ENCODE measurements at regions not wholly inside any gene's neighbourhood (a gene's known extent, or its start where the extent isn't known, plus 50 kb on each side); places are given as distances from the start of the nearest gene placed in this dataset.

DNA sequence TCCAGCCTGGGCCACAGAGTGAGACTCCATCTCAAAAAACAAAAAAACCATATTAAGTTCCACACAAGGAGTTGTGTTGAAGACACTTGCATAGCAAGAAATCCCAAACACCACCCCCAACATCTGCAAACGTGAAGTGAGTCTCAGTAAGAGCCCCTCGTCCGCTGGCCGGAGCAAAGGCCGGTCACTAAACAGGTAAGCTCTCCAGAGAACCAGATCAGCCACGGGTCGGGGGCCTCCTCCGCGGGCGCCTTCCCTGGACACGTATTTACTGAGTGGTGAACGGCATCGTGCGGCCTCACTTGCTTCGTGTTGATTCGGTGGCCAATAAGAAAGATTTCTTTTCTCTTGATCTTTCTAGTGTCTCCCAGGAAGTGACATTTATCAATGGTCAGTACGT lies 93.6 kb downstream of the MRPL36 start:
- DNase-seq: no peak

DNA sequence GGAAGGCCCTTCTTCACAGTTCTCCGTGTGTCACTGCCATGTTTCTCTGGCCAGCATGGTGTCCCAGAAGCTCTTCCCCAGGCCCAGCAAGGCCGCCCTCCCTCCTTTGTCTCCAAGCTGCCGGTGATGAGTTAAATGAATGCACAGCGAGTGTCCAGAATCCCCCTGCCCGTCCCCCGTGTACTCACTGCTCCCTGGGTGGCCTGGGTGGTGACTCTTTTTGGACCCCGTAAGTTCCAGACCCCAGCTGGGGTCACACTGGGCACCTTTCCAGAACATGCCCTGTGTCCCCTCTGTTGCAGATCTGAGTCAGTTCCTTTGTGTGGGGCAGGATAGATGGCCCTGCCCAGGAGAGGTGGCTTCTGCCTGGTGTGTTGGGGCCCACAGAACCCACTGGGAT lies 95.0 kb downstream of the MRPL36 start:
- DNase-seq: no peak

DNA sequence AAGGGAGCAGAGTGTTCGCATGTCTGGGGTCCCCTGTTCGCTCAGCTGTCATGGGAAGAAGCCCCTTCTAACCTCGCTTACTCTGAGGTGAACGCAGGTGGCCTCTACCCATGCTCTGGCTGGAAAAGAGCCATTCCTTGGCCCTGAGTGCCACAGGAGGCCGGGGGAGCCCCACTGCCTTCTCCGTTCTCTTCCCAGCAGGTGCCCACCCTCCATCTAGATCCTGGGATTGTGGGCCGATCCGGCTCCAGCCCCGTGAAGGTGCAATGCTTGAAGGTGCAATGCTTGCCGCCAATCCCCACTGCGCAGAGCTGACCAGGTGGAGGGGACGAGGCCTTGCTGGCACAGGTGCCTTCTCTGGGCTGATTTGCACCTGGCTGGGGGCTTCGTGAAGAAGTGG lies 95.4 kb downstream of the MRPL36 start:
- DNase-seq: no peak

DNA sequence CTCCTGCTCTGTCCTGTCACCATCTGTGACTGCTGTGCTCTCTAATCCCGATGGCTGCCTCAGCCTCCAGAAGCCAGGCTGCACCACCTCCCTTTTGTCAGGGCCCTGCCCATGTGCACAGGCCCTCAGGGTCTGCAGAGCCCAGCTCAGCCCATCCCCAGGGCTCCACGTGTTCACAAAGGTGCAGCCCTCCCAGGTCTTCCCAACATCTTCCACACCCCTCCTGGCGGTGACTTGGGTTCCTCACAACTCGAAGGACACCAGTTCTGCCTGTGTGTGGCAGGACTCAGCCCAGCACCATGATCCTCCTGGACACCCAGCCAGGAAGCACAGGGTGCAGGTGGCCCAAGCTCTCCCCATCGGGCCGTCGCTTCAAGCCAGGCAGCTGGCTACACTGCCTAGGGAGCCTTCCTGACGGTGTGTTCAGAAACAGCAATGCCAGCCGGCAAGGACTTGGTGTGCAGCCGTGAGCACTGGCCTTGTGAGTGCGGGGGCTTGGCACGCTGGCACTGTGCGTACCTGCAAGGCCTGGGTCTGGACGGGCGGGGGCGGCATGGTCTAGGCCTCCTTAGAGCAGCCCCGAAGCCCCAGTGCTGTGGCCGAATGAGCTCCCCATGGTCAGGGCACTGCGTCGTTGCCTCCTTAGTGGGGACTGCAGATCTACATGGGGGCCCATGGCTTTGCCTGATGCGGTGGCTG lies 96.1 kb downstream of the MRPL36 start:
- no peak for DNase-seq

DNA sequence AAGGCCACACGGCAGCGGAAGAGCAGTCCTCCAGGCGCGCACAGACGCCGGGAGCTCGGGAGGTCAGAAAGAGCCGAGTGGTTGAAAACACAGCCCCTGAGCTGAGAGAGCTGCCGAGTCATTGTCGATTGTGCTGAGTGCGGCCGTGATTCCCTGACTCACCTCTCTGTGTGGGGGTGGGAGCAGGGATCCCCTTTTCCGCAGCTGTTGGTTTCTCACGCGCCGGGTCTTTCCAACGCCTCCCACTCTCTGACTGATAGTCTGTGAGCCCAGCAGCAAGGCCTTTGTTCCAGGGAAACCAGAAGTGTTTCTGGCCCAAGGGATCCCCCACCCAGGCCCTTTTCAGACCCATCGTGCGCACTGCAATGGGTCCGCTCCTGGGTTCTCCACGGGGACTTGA lies 97.3 kb downstream of the MRPL36 start:
- DNase-seq: no peak

DNA sequence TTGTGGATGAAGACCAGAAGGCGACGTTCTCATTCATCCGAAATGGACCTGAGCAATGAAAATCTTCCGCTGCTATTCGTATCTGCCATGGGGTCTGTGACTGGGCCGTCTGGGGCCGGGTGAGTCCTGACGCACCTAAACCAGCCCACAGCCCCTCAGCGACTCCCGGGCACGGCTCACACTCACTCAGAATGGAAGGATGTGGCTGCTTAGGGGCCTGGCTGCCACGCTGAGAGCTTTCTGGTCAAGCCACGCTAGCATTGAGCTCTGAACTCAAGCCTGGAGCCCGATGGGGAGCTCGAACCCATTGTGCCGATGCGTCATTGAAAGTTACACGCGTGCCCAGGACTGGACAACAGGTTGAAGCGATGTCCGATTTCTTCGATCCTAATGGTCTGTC lies 97.8 kb downstream of the MRPL36 start:
- no peak for DNase-seq

DNA sequence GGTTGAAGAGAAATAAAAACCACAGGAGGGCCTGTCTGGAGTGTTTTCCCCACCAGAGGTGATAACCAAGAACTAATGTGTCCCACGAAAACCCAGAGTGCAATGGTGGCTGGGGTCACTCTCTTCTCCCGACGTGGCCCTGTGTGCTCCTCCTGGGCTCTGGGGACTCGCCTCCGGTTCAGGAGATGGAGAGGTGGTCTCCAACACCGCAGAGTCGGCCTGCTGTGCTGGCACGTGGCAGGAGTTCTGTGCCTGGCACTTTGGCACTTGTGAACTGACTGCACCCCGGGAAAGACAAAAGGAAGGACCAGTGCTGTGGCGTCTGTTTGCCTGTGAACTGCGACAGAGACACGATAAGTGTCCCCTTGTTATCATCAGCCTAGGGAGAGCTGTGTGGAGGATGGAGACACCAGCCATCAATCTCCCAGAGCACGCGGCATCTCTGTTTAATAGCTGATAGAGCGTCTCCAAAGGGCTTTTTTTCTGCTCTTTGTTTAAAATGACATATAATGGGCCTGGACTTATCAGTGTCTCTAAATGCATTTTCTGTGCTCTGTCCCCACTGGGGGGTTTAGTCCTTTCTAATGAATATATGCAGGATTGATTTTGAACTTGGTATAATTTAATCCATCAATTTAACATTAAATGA lies 98.3 kb downstream of the MRPL36 start:
- DNase-seq: no peak

DNA sequence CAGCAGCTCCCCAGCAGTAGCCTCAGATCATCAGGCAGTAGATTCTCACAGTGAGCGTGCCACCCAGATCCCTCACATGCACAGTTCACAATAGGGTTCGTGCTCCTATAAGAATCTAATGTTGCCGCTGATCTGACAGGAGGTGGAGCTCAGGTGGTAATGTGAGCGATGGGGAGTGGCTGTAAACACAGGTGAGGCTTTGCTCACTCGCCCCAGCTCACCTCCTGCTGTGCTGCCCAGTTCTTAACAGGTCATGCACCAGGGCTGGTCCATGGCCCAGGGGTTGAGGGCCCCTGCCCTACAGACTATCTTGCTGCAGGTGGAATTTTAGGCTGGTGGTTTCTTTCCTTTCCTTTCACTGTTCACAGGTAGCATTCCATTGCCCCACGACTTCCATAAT lies 100.2 kb downstream of the MRPL36 start:
- no peak for DNase-seq

DNA sequence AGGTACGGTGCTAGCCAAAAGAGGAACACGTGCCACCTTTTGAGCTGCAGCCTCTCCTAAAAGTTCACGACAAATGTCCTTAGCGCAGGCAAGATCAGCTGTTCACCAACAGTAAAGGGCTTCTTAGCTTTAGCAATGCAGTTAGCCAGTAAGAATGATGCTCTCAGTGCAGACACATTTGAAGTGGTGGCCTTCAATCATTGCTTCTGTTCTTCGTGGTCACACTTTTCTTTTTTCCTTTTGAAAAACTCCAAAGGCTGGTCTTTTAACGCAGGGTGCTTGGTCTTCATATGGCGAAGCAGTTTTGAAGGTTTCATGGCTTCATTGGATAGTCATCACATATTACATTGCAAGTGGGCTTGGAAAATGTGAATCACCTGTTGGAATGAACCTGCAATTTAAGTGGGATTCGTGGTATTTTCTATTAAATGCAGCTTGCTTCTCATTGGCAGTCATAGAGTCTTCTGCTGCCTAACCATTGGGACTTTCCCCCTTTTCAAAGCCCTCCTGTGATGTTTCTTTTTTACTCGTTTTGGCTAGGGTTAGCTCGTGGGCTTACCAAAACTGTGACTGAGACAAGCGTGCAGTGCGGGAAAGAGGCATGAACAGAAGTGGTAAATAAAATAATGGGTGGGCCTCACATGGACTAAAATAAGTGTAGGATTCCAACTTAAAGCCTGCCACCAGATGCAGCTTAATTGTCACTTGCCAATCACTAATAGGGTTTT lies 100.9 kb downstream of the MRPL36 start:
- DNase-seq: no peak

DNA sequence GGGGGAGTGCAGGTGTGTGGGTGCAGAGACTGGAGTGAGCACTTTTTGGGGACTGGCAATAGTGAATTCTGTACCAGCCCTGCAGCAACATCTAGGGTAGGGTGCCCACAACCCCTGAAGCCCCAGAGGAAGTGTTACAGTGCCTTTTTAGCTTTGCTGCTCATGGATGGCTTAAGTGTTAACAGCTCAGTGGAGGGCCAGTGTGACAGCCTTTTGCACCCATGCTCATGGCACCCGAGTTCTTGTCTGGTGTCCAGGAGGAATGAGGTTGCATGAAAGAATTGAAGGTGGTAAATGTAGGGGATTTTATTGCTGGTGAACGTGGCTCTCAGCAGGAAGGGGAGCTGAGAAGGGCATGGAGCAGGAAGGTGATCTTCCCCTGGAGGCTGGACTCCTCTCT lies 107.3 kb downstream of the MRPL36 start:
- no peak for DNase-seq

DNA sequence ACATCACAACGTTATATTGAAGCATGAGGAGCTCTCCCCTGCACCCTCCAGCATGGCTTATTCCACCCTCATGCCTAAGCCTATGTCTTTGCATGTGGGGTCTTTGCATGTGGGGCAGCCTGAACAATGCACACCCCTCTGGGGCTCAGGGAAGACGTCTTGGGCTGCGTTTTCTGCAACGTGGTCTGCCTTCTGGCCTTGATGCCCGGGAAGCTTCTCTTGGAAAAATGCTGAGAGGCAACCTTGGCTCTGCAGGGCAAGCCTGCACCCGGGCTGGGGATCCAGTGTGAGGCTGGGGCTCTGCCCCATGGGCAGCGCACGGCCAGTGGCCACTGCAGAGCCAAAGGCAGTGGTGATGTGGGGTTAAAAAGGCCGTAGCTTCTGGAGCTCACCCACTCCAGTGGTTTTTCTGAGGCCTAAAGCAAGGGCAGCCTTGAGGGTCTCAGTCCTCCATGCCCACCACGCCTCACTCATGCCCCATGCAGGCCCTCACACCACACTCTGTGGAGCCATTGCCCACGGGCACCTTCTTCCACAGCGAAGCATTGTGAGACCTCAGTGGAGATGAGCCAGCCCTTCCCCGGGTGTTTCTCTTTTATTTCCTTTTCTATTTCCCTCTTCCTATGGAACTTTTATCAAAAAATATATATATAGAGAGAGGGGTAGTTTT lies 112.2 kb downstream of the MRPL36 start:
- DNase-seq: no peak

DNA sequence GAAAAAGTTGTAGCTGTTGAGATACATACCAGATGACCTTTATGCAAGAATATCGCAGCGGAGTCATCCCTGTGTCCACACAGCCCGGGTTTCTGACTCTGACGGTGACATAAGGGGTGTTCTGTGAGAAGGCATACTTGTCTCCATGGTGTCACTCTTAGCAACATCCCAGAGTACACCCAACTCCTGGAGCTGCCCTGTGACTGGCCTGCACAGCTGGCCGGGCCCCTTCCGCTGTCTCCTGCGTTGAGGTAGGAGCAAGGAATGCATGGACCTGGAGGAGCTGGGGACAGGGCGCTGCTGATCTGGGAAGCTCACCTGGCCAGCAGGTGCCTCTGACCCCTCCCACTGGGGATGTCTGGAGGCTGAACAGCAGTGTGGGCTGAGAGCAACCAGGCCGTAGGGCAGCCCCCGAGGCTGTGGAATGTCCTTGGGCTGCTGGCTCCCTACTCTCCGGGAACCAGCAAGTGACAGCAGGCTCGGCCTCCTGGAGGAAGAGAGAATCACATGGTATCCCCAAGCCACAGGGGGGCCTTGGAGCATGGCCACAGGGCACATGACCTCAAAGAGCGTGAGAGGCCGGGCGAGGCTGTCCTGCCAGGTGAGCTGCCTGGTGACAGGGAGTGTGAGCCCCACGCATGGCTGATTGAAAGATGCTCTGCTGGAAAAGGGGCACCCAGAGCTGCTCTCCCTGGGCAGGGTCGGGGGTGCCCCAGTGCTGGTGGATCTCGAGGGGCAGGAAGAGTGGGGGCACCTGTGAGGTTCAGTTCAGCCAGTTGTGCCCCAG lies 113.4 kb downstream of the MRPL36 start:
- DNase-seq: no peak

DNA sequence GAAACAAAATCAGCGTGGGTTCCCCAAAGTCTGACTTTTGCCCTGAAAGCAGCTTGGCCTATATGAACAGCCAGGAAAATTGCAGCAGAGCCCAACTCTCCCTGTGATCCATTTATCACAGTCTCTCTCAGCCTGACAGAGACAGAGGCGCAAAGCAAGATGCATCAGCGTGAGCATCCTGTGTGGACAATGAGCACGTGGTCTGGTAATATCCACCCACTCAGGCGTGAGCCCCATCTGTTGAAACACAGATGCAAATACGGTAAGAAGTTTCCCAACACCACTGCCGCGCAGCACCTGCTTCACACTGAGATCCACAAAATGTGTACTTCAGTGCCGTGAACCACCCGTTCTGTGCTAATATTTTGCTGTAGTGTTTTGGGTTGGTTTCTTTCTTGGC lies 114.6 kb downstream of the MRPL36 start:
- no peak for DNase-seq

DNA sequence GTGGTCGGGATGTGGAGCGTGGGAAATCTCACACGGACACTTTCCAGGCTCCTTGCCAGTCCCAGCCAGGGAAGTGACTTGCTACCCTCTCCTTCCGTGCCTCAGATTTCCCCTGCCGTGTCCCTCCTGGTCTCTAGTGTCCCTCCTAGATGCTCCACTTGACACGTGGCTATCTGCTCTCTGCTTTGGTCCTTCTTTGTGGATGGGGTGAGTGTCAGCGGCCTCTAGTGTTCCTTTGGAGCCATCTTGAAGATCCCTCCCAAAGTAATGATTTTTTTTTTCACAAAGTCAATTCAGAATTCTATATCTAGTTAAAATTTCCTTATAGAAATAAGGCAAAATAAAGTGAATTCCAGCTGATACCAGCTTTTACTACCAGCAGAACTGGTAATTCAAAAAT lies 117.7 kb downstream of the MRPL36 start:
- DNase-seq: no peak

DNA sequence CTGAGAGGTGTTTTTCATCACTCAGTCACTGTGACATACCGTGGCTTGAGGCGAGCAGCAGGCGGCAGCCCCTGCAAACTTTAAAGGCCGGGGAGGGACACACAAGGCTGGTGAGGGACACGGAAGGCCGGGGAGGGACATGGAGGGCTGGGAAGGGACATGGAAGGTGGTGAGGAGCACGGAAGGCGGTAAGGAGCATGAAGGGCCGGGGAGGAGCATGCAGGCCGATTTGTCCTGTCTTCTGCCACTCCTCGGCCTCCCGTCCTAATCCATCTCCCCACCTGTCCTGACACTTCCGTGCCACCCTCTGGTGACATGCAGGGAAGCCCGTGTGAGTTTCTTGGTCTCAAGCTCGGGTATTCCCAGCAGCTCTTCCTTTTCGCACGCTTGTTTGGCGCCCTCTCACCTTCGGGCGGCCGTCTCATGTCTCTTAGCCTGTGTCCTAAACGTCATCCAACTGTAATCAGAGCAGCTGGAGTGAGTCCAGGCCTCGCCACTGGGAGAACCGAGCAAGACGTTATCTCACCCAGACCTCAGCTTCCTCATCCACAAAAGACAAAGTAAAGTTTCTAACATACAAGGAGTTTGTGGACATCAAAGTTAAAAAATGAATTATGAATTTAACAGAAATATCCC lies 126.5 kb downstream of the MRPL36 start:
- DNase-seq: no peak

DNA sequence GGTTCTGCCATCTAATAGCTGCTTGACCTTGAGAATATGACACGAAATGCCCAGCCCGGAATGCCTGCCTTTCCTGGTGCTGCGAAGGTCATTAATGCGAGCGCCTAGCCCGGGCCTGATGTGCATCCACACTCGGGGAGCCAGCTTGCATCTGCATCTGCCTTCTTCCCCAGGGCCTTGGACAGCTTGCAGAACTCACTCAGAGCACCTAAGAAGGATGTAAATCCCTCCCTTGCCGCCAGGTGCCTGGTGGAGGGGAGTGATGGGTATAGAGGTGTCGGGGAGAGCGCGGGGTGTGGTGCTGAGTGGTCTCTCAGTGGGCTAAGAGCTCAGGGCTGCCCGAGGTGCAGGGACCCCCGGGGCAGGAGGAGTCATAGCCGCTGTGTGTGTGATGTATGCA lies 127.2 kb downstream of the MRPL36 start:
- DNase-seq: no peak

DNA sequence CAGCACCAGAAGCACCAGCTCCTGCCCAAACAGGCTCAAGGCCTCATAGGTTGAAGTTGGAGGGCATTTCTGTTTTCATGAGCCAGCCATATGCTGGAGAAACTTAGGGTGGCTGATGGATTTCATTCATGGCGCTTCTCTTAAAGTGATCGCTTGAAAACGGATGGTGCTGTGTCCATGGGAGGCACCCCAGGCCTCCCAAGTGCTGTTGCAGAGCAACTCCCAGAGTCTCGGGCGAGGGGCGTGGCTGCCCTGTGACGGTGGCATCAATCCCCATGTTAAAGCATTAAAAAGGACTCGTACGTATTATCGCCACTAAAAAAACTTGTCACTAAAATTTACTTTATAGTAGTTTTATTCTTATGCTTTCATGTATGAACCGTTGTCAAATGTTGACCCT lies 128.3 kb downstream of the MRPL36 start:
- DNase-seq: no peak

DNA sequence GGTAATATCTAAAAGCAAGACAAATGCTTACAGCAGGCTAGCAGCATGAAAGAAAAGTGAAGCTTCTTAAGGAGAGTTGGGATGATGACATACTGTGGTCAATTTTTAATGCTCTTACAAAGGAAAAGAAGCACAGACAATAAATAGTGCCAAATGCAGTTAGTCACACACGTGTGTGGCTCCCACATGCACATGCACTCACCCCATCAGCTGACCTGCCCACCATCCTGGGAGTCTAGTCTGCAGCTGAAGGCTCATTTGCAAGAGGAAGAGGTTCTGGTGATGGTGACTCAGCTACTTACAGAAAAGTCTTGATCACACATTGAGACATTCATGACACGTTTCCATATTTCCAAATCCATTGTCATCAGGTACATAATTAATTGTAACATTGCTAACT lies 129.3 kb downstream of the MRPL36 start:
- no peak for DNase-seq

DNA sequence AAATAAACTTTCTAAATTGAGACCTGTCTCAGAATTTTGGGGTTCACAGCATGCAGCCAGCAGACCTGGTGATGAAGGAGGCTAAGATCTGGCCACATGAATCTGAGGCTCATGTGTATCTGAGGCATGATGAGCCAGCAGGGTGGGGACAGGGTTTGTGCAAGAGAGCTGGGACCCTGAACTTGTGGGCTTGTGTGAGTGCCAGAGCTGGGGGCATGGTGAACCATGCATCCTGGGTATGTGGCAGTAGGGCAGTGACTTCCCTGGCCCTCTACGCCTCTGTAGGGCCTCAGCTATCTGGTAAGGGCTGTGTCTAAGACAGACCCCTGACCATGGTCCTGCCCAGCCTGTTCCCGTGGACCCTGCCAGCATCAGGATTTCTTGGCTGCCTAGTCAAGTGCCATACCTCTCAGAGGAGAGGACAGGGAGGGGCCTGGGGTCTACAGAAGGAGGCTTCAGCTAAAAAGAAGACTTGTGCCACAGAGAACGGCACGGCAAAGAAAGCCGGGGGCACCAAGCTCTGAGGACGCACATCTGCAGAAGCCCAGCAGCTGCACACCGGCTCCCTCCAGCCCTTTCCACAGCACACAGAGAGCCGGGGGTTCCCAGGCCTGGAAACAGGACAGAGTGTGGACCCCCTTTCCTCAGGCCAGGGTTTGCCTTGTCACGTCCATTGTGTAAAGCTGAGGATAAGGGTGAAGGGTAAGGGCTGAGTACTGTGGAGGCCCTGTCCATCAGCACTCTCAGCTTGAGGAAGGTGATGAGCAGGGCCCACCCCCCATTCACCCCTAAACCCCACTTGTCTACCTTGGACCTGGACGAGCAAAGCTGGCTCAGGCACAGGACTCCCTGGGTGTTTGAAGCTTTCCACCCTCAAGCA lies 130.1 kb downstream of the MRPL36 start:
- no peak for DNase-seq

DNA sequence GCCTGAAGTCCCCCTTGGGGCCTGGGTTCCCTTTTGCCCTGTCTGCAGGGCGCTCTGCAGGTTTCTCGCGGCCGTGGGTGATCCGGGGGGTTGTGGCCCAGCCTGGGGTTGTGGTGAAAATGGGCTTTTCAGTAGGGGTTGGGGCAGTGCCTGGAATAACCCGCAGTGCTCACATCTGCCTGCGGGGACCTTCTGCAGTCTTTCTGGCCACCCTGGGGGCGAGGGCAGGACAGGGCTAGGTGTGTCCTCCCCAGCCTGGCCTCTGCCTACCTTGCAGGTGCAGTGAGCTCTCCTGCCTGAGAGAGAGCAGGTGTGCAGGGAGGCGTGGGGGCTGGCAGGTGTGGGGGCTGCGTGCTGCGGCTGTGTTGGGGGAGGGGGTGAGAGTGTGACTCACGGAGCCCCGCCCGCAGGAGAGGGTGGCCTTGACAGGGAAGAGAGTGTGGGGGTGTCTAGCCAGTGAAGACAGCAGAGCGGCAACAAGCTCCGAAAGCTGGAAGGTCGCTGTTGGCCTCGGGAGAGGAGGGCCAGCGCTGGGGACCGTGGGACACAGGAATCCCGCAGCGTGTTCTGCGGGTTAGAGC lies 131.4 kb downstream of the MRPL36 start:
- no peak for DNase-seq
